ENCODE measurements at regions not wholly inside any gene's neighbourhood (a gene's known extent, or its start where the extent isn't known, plus 50 kb on each side); places are given as distances from the start of the nearest gene placed in this dataset.
A peak's percentile ranks its signal among the peaks of the same experiment; 100 is the strongest.

DNA sequence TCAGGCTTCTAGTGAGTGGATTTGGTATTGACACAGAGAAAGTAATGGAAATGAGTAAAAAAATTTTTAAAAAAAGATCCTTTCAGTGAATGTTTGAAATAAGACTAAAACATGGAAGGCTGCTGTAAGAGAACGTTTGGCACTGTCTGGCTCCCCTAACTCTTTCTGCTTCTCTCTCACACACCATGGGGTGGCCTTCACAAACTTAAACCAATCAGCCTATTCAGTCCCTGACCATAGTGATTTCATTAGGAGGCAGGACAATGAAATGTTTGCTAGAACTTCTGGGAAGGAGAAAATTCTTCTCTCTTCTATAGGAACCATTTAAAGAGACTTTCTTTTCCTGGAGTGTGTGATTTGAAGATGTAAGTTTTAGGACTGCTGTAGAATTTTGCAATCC, 84.2 kb upstream of the GRIN2B start:
- Histone ChIP-seq H3K79me2 (ENCODE audit: low read length) (no peaks in the 10 kb centered on the region), H4K20me1 (ENCODE audit: low read length) (no peaks in the 10 kb centered on the region), H3K27ac (ENCODE audit: low read length) (no peak overlapping the region), H3K27me3 (ENCODE audit: low read length) (no peaks in the 10 kb centered on the region), H3K9me2 (replicated peaks; ENCODE audit: low read length) (no peaks in the 10 kb centered on the region), H3F3A (ENCODE audit: low read length, unreplicated experiment) (no peaks in the 10 kb centered on the region), H3K9me3 (ENCODE audit: low read length) (no peaks in the 10 kb centered on the region), H3K4me2 (ENCODE audit: low read length) (no peak overlapping the region), H3K9ac (ENCODE audit: low read length) (no peak overlapping the region), H3K4me3 (ENCODE audit: low read length) (no peak overlapping the region), H2AFZ (ENCODE audit: low read length) (no peak overlapping the region), H3K36me3 (ENCODE audit: low read depth, low read length) (no peaks in the 10 kb centered on the region), H3K4me1 (ENCODE audit: insufficient read depth, low read length) (no peaks in the 10 kb centered on the region)
- TF ChIP-seq EZH2 (IDR thresholded peaks at IDR 0.05; ENCODE audit: low read length, unreplicated experiment) (no peak), EZH2phosphoT487 (IDR thresholded peaks at IDR 0.05; ENCODE audit: borderline replicate concordance, low read length) (no peak), CTCF (conservative IDR thresholded peaks at IDR 0.05; ENCODE audit: low read depth, low read length) (no peak)
- BruUV-seq (replicated peaks) = no TSS peak
- POLR2A ChIA-PET (ENCODE audit: unreplicated experiment) = no interaction called here
- DNase-seq (no peak), ATAC-seq (no peak)
- CTCF ChIA-PET = no interaction called here
- intact Hi-C loops (cut with micrococcal nuclease) = no loop called here

DNA sequence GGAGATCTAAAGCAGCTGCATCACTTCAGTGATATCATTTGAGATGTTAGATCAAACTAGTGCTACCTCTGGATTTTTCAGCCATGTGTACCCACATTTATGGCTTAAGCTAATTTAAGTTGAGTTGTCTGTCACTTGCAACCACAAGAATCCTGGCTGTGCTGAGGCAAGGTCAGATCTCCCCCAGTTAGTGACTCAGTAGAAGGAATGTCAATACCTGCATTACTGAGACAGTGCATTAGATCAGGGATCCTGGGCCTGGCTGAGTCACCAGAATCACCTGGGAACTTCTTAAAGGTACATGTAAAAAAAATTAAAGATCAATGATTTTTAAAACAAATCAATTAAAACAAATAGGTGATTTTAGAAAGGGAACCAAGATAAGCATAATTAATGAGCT, 84.6 kb upstream of the GRIN2B start:
- DNase-seq (peak; percentile 54), ATAC-seq (no peak)
- H3K4me1 ChIP-seq (ENCODE audit: insufficient read depth, low read length) = no peaks in the 10 kb centered on the region
- POLR2A ChIA-PET (ENCODE audit: unreplicated experiment) = no interaction called here
- no TSS peak for BruUV-seq (replicated peaks)
- H3K4me3 ChIP-seq (ENCODE audit: low read length) = no peak overlapping the region
- no peak for TF ChIP-seq CTCF (conservative IDR thresholded peaks at IDR 0.05; ENCODE audit: low read depth, low read length)
- no peak for TF ChIP-seq EZH2phosphoT487 (IDR thresholded peaks at IDR 0.05; ENCODE audit: borderline replicate concordance, low read length)
- no peak for TF ChIP-seq EZH2 (IDR thresholded peaks at IDR 0.05; ENCODE audit: low read length, unreplicated experiment)
- CTCF ChIA-PET = no interaction called here
- no peak overlapping the region for H3K4me2 ChIP-seq (ENCODE audit: low read length)
- H3K9me2 ChIP-seq (replicated peaks; ENCODE audit: low read length) = no peaks in the 10 kb centered on the region
- no peaks in the 10 kb centered on the region for H3F3A ChIP-seq (ENCODE audit: low read length, unreplicated experiment)
- no peaks in the 10 kb centered on the region for H3K9me3 ChIP-seq (ENCODE audit: low read length)
- H3K9ac ChIP-seq (ENCODE audit: low read length) = no peak overlapping the region
- intact Hi-C loops (cut with micrococcal nuclease) = no loop called here
- no peak overlapping the region for H2AFZ ChIP-seq (ENCODE audit: low read length)
- no peaks in the 10 kb centered on the region for H4K20me1 ChIP-seq (ENCODE audit: low read length)
- no peak overlapping the region for H3K27ac ChIP-seq (ENCODE audit: low read length)
- no peaks in the 10 kb centered on the region for H3K79me2 ChIP-seq (ENCODE audit: low read length)
- H3K27me3 ChIP-seq (ENCODE audit: low read length) = no peaks in the 10 kb centered on the region
- H3K36me3 ChIP-seq (ENCODE audit: low read depth, low read length) = no peaks in the 10 kb centered on the region

DNA sequence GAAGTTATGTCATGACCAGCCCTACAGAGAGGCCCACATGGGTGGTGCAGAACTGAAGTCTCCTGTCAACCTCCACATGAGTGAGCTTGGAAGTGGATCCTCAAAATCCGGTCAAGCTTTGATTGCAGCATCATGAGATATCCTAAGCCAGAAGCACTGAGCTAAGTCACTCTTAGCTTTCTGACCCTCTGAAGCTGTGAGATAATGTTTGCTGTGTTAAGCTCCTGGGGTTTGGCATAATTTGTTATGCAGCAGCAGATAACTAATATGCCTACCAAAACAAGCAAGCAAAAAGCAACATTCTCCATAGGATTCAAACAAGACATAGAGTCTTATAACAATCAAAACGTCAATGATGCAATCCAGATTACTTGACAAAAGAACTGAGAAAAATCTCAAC, 87.6 kb upstream of the GRIN2B start:
- Histone ChIP-seq H3K27ac (ENCODE audit: low read length) (no peak overlapping the region), H3K4me2 (ENCODE audit: low read length) (no peak overlapping the region), H3K4me1 (ENCODE audit: insufficient read depth, low read length) (no peaks in the 10 kb centered on the region), H3K4me3 (ENCODE audit: low read length) (no peak overlapping the region), H2AFZ (ENCODE audit: low read length) (no peak overlapping the region), H4K20me1 (ENCODE audit: low read length) (no peaks in the 10 kb centered on the region), H3K9ac (ENCODE audit: low read length) (no peak overlapping the region), H3K36me3 (ENCODE audit: low read depth, low read length) (no peaks in the 10 kb centered on the region), H3K9me3 (ENCODE audit: low read length) (no peaks in the 10 kb centered on the region), H3K79me2 (ENCODE audit: low read length) (no peaks in the 10 kb centered on the region), H3K9me2 (replicated peaks; ENCODE audit: low read length) (no peaks in the 10 kb centered on the region), H3K27me3 (ENCODE audit: low read length) (no peaks in the 10 kb centered on the region), H3F3A (ENCODE audit: low read length, unreplicated experiment) (no peaks in the 10 kb centered on the region)
- ATAC-seq = no peak
- no peak for DNase-seq
- intact Hi-C loops (cut with micrococcal nuclease) = no loop called here
- POLR2A ChIA-PET (ENCODE audit: unreplicated experiment) = no interaction called here
- TF ChIP-seq EZH2 (IDR thresholded peaks at IDR 0.05; ENCODE audit: low read length, unreplicated experiment) (no peak), CTCF (conservative IDR thresholded peaks at IDR 0.05; ENCODE audit: low read depth, low read length) (no peak), EZH2phosphoT487 (IDR thresholded peaks at IDR 0.05; ENCODE audit: borderline replicate concordance, low read length) (no peak)
- CTCF ChIA-PET = no interaction called here
- no TSS peak for BruUV-seq (replicated peaks)
